ENCODE measurements at regions not wholly inside any gene's neighbourhood (a gene's known extent, or its start where the extent isn't known, plus 50 kb on each side); places are given as distances from the start of the nearest gene placed in this dataset.

- 82 to 95% (median 87%) methylated on average over 2 of the region's 2 CpGs for WGBS, 3 donors
- TF ChIP-seq CTCF (IDR thresholded peaks at IDR 0.05) = no peak
- DNase-seq = no peak
- ATAC-seq = no peak
- H3K4me3 ChIP-seq = no peak overlapping the region
- H3K4me1 ChIP-seq = no peaks in the 10 kb centered on the region
- H3K36me3 ChIP-seq (ENCODE audit: insufficient read depth in 1 of 2, low read depth in 1 of 2) = no peaks in the 10 kb centered on the region
- no peak overlapping the region for H3K27ac ChIP-seq
- no peaks in the 10 kb centered on the region for H3K9me3 ChIP-seq
- no peaks in the 10 kb centered on the region for H3K27me3 ChIP-seq (ENCODE audit: insufficient read depth in 3 of 3, low read length in 2 of 3)
- intact Hi-C loops (cut with DNase I) = no loop called here
These were observed 76.2 kb upstream of the ANKRD55 start for GRCh38 chr5:56309262-56309826.

- Histone ChIP-seq H3K9me3 (no peaks in the 10 kb centered on the region), H3K27ac (no peak overlapping the region), H3K4me3 (no peak overlapping the region), H3K27me3 (ENCODE audit: insufficient read depth in 3 of 3, low read length in 2 of 3) (no peaks in the 10 kb centered on the region), H3K4me1 (no peaks in the 10 kb centered on the region), H3K36me3 (ENCODE audit: insufficient read depth in 1 of 2, low read depth in 1 of 2) (no peaks in the 10 kb centered on the region)
- intact Hi-C loops (cut with DNase I) = no loop called here
- no peak for DNase-seq
- ATAC-seq = no peak
- WGBS, 3 donors = 94 to 100% (median 97%) methylated on average over 1 of the region's 1 CpG
- no peak for TF ChIP-seq CTCF (IDR thresholded peaks at IDR 0.05)
These were observed 74.7 kb upstream of the ANKRD55 start for GRCh38 chr5:56307714-56308333.

GRCh38 chr5:56306433-56307150 is 73.5 kb upstream of the ANKRD55 start:
- ATAC-seq (no peak), DNase-seq (no peak)
- Histone ChIP-seq H3K27me3 (ENCODE audit: insufficient read depth in 3 of 3, low read length in 2 of 3) (no peaks in the 10 kb centered on the region), H3K4me3 (no peak overlapping the region), H3K4me1 (no peaks in the 10 kb centered on the region), H3K27ac (no peak overlapping the region), H3K36me3 (ENCODE audit: insufficient read depth in 1 of 2, low read depth in 1 of 2) (no peaks in the 10 kb centered on the region), H3K9me3 (no peaks in the 10 kb centered on the region)
- no peak for TF ChIP-seq CTCF (IDR thresholded peaks at IDR 0.05)
- 68 to 74% (median 71%) methylated on average over 4 of the region's 4 CpGs for WGBS, 3 donors
- intact Hi-C loops (cut with DNase I) = no loop called here

- intact Hi-C loops (cut with DNase I) = no loop called here
- no peaks in the 10 kb centered on the region for H3K27me3 ChIP-seq (ENCODE audit: insufficient read depth in 3 of 3, low read length in 2 of 3)
- no peaks in the 10 kb centered on the region for H3K36me3 ChIP-seq (ENCODE audit: insufficient read depth in 1 of 2, low read depth in 1 of 2)
- H3K4me1 ChIP-seq = no peaks in the 10 kb centered on the region
- H3K4me3 ChIP-seq = no peak overlapping the region
- no peak for DNase-seq
- no peak overlapping the region for H3K27ac ChIP-seq
- TF ChIP-seq CTCF (IDR thresholded peaks at IDR 0.05) = no peak
- 52 to 85% (median 68%) methylated on average over 4 of the region's 4 CpGs for WGBS, 3 donors
- H3K9me3 ChIP-seq = no peaks in the 10 kb centered on the region
- no peak for ATAC-seq
These were observed 72.1 kb upstream of the ANKRD55 start for GRCh38 chr5:56305001-56305950.

All from psoas muscle (tissue), 7 donors.